Caco-2 (cell line): ENCODE measurements at regions not wholly inside any gene's neighbourhood (a gene's known extent, or its start where the extent isn't known, plus 50 kb on each side); places are given as distances from the start of the nearest gene placed in this dataset.

ENCODE experiments used
- BruUV-seq: library from RNA; stranded (reverse); fragments of 400-500 nt; replicated peaks from 2 replicates; lab custom pipeline; 2021; lab: Mats Ljungman, UMichigan
- CTCF ChIA-PET: fragments of 300-600 bp; sonication (Branson Sonifier 250); formaldehyde crosslinking; loops from one replicate; lab custom pipeline; 2022; ENCODE audit warnings: antibody characterized with exemption; lab: Charles Lee
- POLR2A ChIA-PET: fragments of 300-600 bp; sonication (Branson Sonifier 250); formaldehyde crosslinking; loops from one replicate; lab custom pipeline; 2022; ENCODE audit warnings: antibody characterized with exemption; lab: Charles Lee
- DNase-seq, 2 experiments: peaks; one replicate each; pipeline versions ENCODE4 v3.0.0 to v3.0.0-alpha.2; 2020 to 2022
- H3K27me3 ChIP-seq: replicated peaks from 2 replicates; pipeline ENCODE4 v1.6.0; 2011; ENCODE audit warnings: low read length; ENCODE audit not compliant: control insufficient read depth, insufficient read depth
- H3K36me3 ChIP-seq: 2 replicates; pipeline ENCODE4 v1.5.1; 2011; ENCODE audit warnings: low read length; ENCODE audit not compliant: control insufficient read depth, insufficient read depth
- H3K4me1 ChIP-seq: fragments of 250-450 bp; sonication (Bioruptor Pico); 2 replicates; pipeline ENCODE4 v1.5.1; 2020; ENCODE audit warnings: mild to moderate bottlenecking
- H3K4me3 ChIP-seq: 2 replicates; pipeline ENCODE4 v1.5.1; 2011; ENCODE audit warnings: low read depth, mild to moderate bottlenecking, control low read depth, low read length
- H3K9me3 ChIP-seq: fragments of 250-450 bp; sonication (Bioruptor Pico); 2 replicates; pipeline ENCODE4 v1.5.1; 2020; ENCODE audit warnings: mild to moderate bottlenecking, moderate library complexity
- H3K27ac Mint-ChIP-seq: one replicate; pipeline ENCODE4 v1.8.0; 2022; ENCODE audit warnings: mixed read lengths; ENCODE audit not compliant: unreplicated experiment
- H3K27me3 Mint-ChIP-seq: one replicate; pipeline ENCODE4 v1.8.0; 2022; ENCODE audit warnings: mixed read lengths; ENCODE audit not compliant: insufficient read depth, unreplicated experiment
- H3K36me3 Mint-ChIP-seq: one replicate; pipeline ENCODE4 v1.8.0; 2022; ENCODE audit warnings: mild to moderate bottlenecking, mixed read lengths; ENCODE audit not compliant: insufficient read depth, unreplicated experiment
- H3K4me1 Mint-ChIP-seq: one replicate; pipeline ENCODE4 v1.8.0; 2022; ENCODE audit warnings: low read depth, mixed read lengths; ENCODE audit not compliant: unreplicated experiment
- H3K4me3 Mint-ChIP-seq: one replicate; pipeline ENCODE4 v1.8.0; 2022; ENCODE audit warnings: mild to moderate bottlenecking, moderate library complexity, mixed read lengths; ENCODE audit not compliant: unreplicated experiment
- H3K9me3 Mint-ChIP-seq: one replicate; pipeline ENCODE4 v1.8.0; 2022; ENCODE audit warnings: mixed read lengths; ENCODE audit not compliant: unreplicated experiment
- CTCF ChIP-seq, 2 experiments: fragments of 200-600 bp in 1 of 2; IDR thresholded peaks; 1 replicate in 1 of 2; 2 replicates in 1 of 2; pipeline versions ENCODE4 v1.5.1 to v1.8.0; 2011 to 2022; ENCODE audit warnings: antibody characterized with exemption in 1 of 2, control low read depth in 1 of 2, inconsistent platforms in 1 of 2, low read depth in 1 of 2, low read length in 1 of 2, mild to moderate bottlenecking in 1 of 2, moderate library complexity in 1 of 2; ENCODE audit not compliant: insufficient read depth in 1 of 2, severe bottlenecking in 1 of 2, unreplicated experiment in 1 of 2
- intact Hi-C: fragments of 100-400 bp; cut with micrococcal nuclease; formaldehyde crosslinking; loops from one replicate; pipeline ENCODE4 v1.10.0; 2022; ENCODE audit not compliant: unreplicated experiment

GRCh38 chr5:91820874-91821273 lies 437.8 kb upstream of the ARRDC3 start:
- Mint-ChIP-seq H3K27me3 (no peaks in the 10 kb centered on the region), H3K36me3 (no peaks in the 10 kb centered on the region), H3K4me3 (no peak overlapping the region), H3K9me3 (no peaks in the 10 kb centered on the region), H3K4me1 (no peaks in the 10 kb centered on the region), H3K27ac (no peak overlapping the region)
- Histone ChIP-seq H3K4me3 (no peak overlapping the region), H3K36me3 (no peaks in the 10 kb centered on the region), H3K4me1 (no peaks in the 10 kb centered on the region), H3K9me3 (no peaks in the 10 kb centered on the region), H3K27me3 (no peaks in the 10 kb centered on the region)
- ChIA-PET POLR2A (no interaction called here), CTCF (no interaction called here)
- no peak for TF ChIP-seq CTCF (IDR thresholded peaks at IDR 0.05; ENCODE audit: insufficient read depth in 1 of 2, low read depth in 1 of 2, low read length in 1 of 2, severe bottlenecking in 1 of 2, unreplicated experiment in 1 of 2)
- intact Hi-C loops = no loop called here
- BruUV-seq = no TSS peak
- no peak for DNase-seq

GRCh38 chr5:91816681-91817080 lies 433.6 kb upstream of the ARRDC3 start:
- Histone ChIP-seq H3K9me3 (no peaks in the 10 kb centered on the region), H3K4me1 (no peaks in the 10 kb centered on the region), H3K36me3 (no peaks in the 10 kb centered on the region), H3K4me3 (no peak overlapping the region), H3K27me3 (no peaks in the 10 kb centered on the region)
- Mint-ChIP-seq H3K4me3 (no peak overlapping the region), H3K9me3 (no peaks in the 10 kb centered on the region), H3K36me3 (no peaks in the 10 kb centered on the region), H3K4me1 (no peaks in the 10 kb centered on the region), H3K27ac (no peak overlapping the region), H3K27me3 (no peaks in the 10 kb centered on the region)
- ChIA-PET CTCF (no interaction called here), POLR2A (no interaction called here)
- DNase-seq = no peak
- intact Hi-C loops = no loop called here
- no TSS peak for BruUV-seq
- no peak for TF ChIP-seq CTCF (IDR thresholded peaks at IDR 0.05; ENCODE audit: insufficient read depth in 1 of 2, low read depth in 1 of 2, low read length in 1 of 2, severe bottlenecking in 1 of 2, unreplicated experiment in 1 of 2)

- Mint-ChIP-seq H3K36me3 (no peaks in the 10 kb centered on the region), H3K27ac (no peak overlapping the region), H3K4me3 (no peak overlapping the region), H3K27me3 (no peaks in the 10 kb centered on the region), H3K4me1 (no peaks in the 10 kb centered on the region), H3K9me3 (peaks cover 19% of the 10 kb centered on the region)
- Histone ChIP-seq H3K27me3 (no peaks in the 10 kb centered on the region), H3K36me3 (no peaks in the 10 kb centered on the region), H3K9me3 (peaks cover under 1% of the 10 kb centered on the region; the same call in 1 of the 2 replicates), H3K4me3 (no peak overlapping the region), H3K4me1 (no peaks in the 10 kb centered on the region)
- CTCF ChIA-PET = no interaction called here
- BruUV-seq = no TSS peak
- intact Hi-C loops = no loop called here
- TF ChIP-seq CTCF (IDR thresholded peaks at IDR 0.05; ENCODE audit: insufficient read depth in 1 of 2, low read depth in 1 of 2, low read length in 1 of 2, severe bottlenecking in 1 of 2, unreplicated experiment in 1 of 2) = no peak
- DNase-seq = no peak
- POLR2A ChIA-PET = no interaction called here
Measured at GRCh38 chr5:91797576-91797975, 414.5 kb upstream of the ARRDC3 start.
